Panc1 (cell line): ENCODE measurements at regions not wholly inside any gene's neighbourhood (a gene's known extent, or its start where the extent isn't known, plus 50 kb on each side); places are given as distances from the start of the nearest gene placed in this dataset.

ENCODE experiments used
- CTCF ChIP-seq: fragments of 450-650 bp; IDR thresholded peaks from 2 replicates; pipeline ENCODE4 v1.5.1; 2017; ENCODE audit warnings: mild to moderate bottlenecking
- POLR2AphosphoS5 ChIP-seq: IDR thresholded peaks from 2 replicates; pipeline ENCODE4 v1.6.1; 2012; ENCODE audit warnings: mild to moderate bottlenecking, low read depth, low read length, moderate library complexity
- REST ChIP-seq, 2 experiments: IDR thresholded peaks; 2 replicates each; pipeline ENCODE4 v1.6.1; 2011 to 2012; ENCODE audit warnings: low read depth in 2 of 2, control low read depth in 1 of 2, low read length in 1 of 2, mild to moderate bottlenecking in 1 of 2, moderate library complexity in 1 of 2; ENCODE audit not compliant: insufficient read depth in 1 of 2

GRCh38 chr10:55881588-55881987 is 479.5 kb downstream of the ZWINT start:
- TF ChIP-seq CTCF (no peak), POLR2AphosphoS5 (no peak), REST (IDR thresholded peaks at IDR 0.05; ENCODE audit: insufficient read depth in 1 of 2, low read depth in 2 of 2, low read length in 1 of 2) (no peak)
